Astrocyte of the spinal cord (primary cell): ENCODE measurements at regions not wholly inside any gene's neighbourhood (a gene's known extent, or its start where the extent isn't known, plus 50 kb on each side); places are given as distances from the start of the nearest gene placed in this dataset.

Experiments
- DNase-seq: peaks from one replicate; pipeline ENCODE4 v3.0.0; 2011; ENCODE audit warnings: low read depth, low spot score
- H3K4me3 ChIP-seq: 2 replicates; pipeline ENCODE4 v1.5.1; 2011; ENCODE audit warnings: low read depth, mild to moderate bottlenecking, low read length, moderate library complexity
- in situ Hi-C: cut with HindIII; loops from 2 replicates; pipeline ENCODE4 v1.10.0; 2017; ENCODE audit warnings: low sequenced_read_pairs
- TF ChIP-seq, protein P1 (sequence below): IDR thresholded peaks from 2 replicates; pipeline ENCODE4 v1.5.1; 2012; ENCODE audit warnings: low read depth, mild to moderate bottlenecking, low read length, inconsistent platforms

DNA sequence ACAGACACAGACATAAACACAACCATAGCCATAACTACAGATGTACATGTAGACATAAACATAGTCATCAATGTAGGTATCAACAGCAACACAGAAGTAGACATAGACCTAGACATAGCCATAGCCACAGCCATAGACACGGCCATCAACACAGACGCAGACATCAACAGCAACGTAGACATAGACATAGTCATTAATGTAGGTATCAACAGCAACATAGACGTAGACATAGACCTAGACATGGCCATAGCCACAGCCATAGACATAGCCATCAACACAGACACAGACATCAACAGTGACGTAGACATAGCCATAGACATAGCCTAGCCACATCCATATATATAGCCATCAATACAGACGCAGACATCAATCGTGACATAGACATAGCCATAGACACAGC, 258.3 kb upstream of the FOXQ1 start:
- in situ Hi-C loops: no loop called here
- no peak overlapping the region for H3K4me3 ChIP-seq
- no peak for DNase-seq
- TF ChIP-seq, protein P1, sequence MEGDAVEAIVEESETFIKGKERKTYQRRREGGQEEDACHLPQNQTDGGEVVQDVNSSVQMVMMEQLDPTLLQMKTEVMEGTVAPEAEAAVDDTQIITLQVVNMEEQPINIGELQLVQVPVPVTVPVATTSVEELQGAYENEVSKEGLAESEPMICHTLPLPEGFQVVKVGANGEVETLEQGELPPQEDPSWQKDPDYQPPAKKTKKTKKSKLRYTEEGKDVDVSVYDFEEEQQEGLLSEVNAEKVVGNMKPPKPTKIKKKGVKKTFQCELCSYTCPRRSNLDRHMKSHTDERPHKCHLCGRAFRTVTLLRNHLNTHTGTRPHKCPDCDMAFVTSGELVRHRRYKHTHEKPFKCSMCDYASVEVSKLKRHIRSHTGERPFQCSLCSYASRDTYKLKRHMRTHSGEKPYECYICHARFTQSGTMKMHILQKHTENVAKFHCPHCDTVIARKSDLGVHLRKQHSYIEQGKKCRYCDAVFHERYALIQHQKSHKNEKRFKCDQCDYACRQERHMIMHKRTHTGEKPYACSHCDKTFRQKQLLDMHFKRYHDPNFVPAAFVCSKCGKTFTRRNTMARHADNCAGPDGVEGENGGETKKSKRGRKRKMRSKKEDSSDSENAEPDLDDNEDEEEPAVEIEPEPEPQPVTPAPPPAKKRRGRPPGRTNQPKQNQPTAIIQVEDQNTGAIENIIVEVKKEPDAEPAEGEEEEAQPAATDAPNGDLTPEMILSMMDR: no peak

DNA sequence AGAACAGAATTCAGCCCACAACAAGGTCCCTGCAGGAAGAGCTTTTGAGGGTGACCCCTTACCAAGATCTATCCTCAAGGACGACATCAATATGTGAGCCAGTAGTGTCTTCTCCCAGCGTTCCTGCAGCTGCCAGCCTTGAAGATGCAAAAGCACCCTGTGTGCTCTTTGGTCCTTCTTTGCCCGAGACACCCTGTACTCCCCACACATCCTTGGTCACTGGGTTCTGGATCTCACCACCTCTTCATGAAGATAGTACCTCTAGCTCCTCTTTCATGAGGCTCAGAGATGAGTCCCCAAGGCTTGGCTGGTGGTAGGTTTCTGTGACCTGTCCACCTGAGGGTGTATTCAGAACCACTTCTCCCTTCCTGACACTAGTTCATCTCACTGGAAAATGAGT, 259.6 kb upstream of the FOXQ1 start:
- no peak overlapping the region for H3K4me3 ChIP-seq
- in situ Hi-C loops: no loop called here
- TF ChIP-seq, protein P1: no peak
- DNase-seq: no peak

DNA sequence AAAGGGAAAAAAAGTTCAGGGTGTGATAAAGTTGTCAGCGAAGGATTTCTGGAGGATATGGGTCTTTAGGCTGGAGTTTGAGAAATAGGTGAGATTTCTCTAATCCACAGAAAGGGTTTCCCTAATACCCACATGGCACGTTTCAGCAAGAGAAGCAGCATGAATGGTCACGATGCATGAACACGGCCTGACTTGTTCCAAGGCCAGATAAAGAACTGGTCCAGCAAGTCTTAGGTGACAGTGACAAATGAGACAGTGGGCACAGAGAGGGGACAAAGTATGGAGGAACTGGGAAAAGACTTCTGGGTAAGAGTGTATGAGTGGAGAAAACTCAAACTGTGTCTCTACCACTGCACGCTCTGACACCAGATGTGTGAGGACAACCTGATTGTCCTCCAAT, 262.0 kb upstream of the FOXQ1 start:
- in situ Hi-C loops: no loop called here
- DNase-seq: no peak
- no peak overlapping the region for H3K4me3 ChIP-seq
- TF ChIP-seq, protein P1: no peak

DNA sequence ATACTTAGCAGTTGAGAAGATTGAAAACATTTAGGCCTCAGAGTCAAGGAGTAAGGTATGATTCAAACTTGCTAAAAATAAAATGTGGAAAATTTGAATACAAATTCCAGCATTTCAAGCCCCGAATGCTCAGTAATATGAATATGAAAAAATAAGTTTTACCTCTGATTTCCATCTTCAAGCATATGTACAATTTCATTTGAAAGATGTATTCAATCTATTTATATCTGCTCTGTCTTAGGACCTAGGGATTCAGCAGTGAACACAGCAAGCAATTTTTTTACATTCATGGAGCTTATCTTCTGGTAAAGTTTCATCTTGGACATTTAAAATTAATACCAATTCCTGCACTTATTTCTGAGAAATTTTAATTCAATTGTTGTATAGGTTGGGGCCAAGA, 262.7 kb upstream of the FOXQ1 start:
- in situ Hi-C loops: no loop called here
- TF ChIP-seq, protein P1: no peak
- DNase-seq: no peak
- H3K4me3 ChIP-seq: no peak overlapping the region

DNA sequence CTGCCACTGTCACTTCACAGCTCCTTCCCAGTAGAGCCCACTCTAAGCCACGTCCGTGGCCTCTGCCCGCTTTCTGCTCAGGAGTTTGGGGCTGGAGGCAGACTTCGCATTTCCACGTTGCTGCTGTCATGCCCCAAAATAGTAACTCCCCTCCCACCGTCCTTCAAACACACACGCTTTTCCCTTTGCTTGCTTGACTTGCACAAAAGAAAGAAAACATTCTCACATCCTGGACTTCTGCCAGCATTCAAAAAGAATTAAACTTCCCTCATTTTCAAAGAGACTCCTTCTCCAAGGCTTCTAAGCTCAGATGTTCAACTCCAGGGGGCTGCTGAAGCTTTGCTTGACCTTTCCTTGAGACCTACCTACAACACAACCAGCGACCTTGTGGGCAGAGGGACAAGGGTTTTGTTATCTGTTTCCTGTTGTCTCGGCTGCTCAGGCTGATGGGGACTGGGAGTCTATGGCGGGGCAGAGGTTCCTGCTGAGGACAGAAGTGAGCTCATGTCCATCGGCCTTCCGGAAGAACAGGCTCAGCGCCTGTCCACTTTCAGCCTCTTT, 263.8 kb upstream of the FOXQ1 start:
- in situ Hi-C loops: no loop called here
- DNase-seq: peak; percentile 60
- H3K4me3 ChIP-seq: no peak overlapping the region
- TF ChIP-seq, protein P1: no peak

DNA sequence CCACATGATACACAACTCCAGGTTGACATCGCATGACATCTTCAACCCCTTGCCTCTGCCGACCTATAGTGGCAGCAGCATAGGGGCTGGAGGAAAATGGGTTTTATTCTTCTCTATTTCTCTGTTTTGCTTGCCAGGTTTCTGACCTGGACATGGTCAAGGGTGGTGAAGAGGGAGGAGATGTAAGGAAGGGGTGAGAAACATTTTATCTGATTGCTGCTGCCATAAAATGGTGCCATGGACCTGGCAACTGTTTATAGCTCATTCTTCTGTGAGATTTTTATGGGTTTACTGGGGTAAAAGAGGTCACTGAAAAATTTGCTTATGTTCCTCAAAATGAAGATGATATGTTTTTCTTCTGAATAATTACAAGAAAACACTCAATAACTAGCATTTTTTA, 266.7 kb upstream of the FOXQ1 start:
- in situ Hi-C loops: no loop called here
- no peak overlapping the region for H3K4me3 ChIP-seq
- DNase-seq: no peak
- TF ChIP-seq, protein P1: no peak
